HuH-7 (cell line): ENCODE measurements at regions not wholly inside any gene's neighbourhood (a gene's known extent, or its start where the extent isn't known, plus 50 kb on each side); places are given as distances from the start of the nearest gene placed in this dataset.
"Not testable (repeated sequence)": the region's sequence is repeated elsewhere in the genome, so short reads cannot be mapped to it uniquely, and the experiment has no call there.

Experiments
- DNase-seq: peaks from one replicate; pipeline ENCODE4 v3.0.0; 2011; ENCODE audit warnings: low spot score

- DNase-seq: no peak
These were observed 138.4 kb downstream of the HTR1B start for GRCh38 chr6:77324866-77325265.

- no peak for DNase-seq
These were observed 140.7 kb downstream of the HTR1B start for GRCh38 chr6:77322604-77323003.

GRCh38 chr6:77318256-77318655 lies 145.0 kb downstream of the HTR1B start:
- DNase-seq: no peak

- DNase-seq: no peak
These were observed 149.7 kb downstream of the HTR1B start for GRCh38 chr6:77313595-77313994.

- DNase-seq: no peak
These were observed 163.4 kb downstream of the HTR1B start for GRCh38 chr6:77299931-77300330.

- no peak for DNase-seq
These were observed 165.0 kb downstream of the HTR1B start for GRCh38 chr6:77298283-77298682.

- DNase-seq: no peak
These were observed 170.4 kb downstream of the HTR1B start for GRCh38 chr6:77292564-77293546.

- no peak for DNase-seq
These were observed 172.5 kb downstream of the HTR1B start for GRCh38 chr6:77290798-77291197.

GRCh38 chr6:77286541-77286940 lies 176.8 kb downstream of the HTR1B start:
- no peak for DNase-seq

GRCh38 chr6:77273929-77274328 lies 189.4 kb downstream of the HTR1B start:
- no peak for DNase-seq

- no peak for DNase-seq
These were observed 198.3 kb downstream of the HTR1B start for GRCh38 chr6:77264970-77265369.

- DNase-seq: no peak
These were observed 200.3 kb downstream of the HTR1B start for GRCh38 chr6:77263003-77263402.

- not testable (repeated sequence) for DNase-seq
These were observed 211.5 kb downstream of the HTR1B start for GRCh38 chr6:77251801-77252200.

- no peak for DNase-seq
These were observed 213.7 kb downstream of the HTR1B start for GRCh38 chr6:77249560-77249959.

- DNase-seq: no peak
These were observed 218.3 kb downstream of the HTR1B start for GRCh38 chr6:77245026-77245425.

- DNase-seq: no peak
These were observed 231.6 kb downstream of the HTR1B start for GRCh38 chr6:77231438-77232305.

GRCh38 chr6:77228279-77228678 lies 235.0 kb downstream of the HTR1B start:
- no peak for DNase-seq

- DNase-seq: no peak
These were observed 245.4 kb downstream of the HTR1B start for GRCh38 chr6:77217896-77218295.

GRCh38 chr6:77205936-77206335 lies 257.4 kb downstream of the HTR1B start:
- no peak for DNase-seq

GRCh38 chr6:77204555-77204954 lies 258.7 kb downstream of the HTR1B start:
- DNase-seq: no peak

- DNase-seq: no peak
These were observed 279.8 kb downstream of the HTR1B start for GRCh38 chr6:77183447-77183846.

GRCh38 chr6:77181749-77182148 lies 281.5 kb downstream of the HTR1B start:
- no peak for DNase-seq

- no peak for DNase-seq
These were observed 283.0 kb downstream of the HTR1B start for GRCh38 chr6:77180326-77180725.
